Spleen (tissue), 7 donors: ENCODE measurements at regions not wholly inside any gene's neighbourhood (a gene's known extent, or its start where the extent isn't known, plus 50 kb on each side); places are given as distances from the start of the nearest gene placed in this dataset.

Experiments
- CTCF ChIP-seq, 11 experiments: fragments of 200-600 bp in 7 of 11; fragments of 450-650 bp in 4 of 11; sonication (generic) in 4 of 11; IDR thresholded peaks in 8 of 11; conservative IDR thresholded peaks in 3 of 11; 1 replicate in 7 of 11; 2 replicates in 4 of 11; pipeline versions ENCODE4 v1.4.0 to v1.8.0; 2016 to 2021; ENCODE audit warnings: antibody characterized with exemption in 11 of 11, inconsistent platforms in 4 of 11, mild to moderate bottlenecking in 1 of 11
- POLR2A ChIP-seq, 3 donors: fragments of 450-650 bp; IDR thresholded peaks; one replicate each; pipeline ENCODE4 v1.5.1; 2017; ENCODE audit warnings: antibody characterized with exemption in 3 of 3, mild to moderate bottlenecking in 1 of 3
- donor health status: DM: no; HTN: no; CAD: no; lungs with moderate emphysema.
- donor health status: DM: no; HTN: no; CAD: no.
- donor health status: DM: no; HTN: no; CAD: no.

- no peak for TF ChIP-seq POLR2A (IDR thresholded peaks at IDR 0.05)
- TF ChIP-seq CTCF (IDR thresholded peaks at IDR 0.05 in 8 of 11, conservative IDR thresholded peaks at IDR 0.05 in 3 of 11), result no peak
Observed at GRCh38 chr2:183950673-183951072, 647.7 kb upstream of the ZNF804A start.
